NCI-H2227 (cell line): ENCODE measurements at regions not wholly inside any gene's neighbourhood (a gene's known extent, or its start where the extent isn't known, plus 50 kb on each side); places are given as distances from the start of the nearest gene placed in this dataset.
"Not testable (repeated sequence)": the region's sequence is repeated elsewhere in the genome, so short reads cannot be mapped to it uniquely, and the experiment has no call there.

Experiments
- DNase-seq: peaks from one replicate; lab custom pipeline; 2025; ENCODE audit not compliant: unreplicated experiment; lab: John Stamatoyannopoulos, UW

DNA sequence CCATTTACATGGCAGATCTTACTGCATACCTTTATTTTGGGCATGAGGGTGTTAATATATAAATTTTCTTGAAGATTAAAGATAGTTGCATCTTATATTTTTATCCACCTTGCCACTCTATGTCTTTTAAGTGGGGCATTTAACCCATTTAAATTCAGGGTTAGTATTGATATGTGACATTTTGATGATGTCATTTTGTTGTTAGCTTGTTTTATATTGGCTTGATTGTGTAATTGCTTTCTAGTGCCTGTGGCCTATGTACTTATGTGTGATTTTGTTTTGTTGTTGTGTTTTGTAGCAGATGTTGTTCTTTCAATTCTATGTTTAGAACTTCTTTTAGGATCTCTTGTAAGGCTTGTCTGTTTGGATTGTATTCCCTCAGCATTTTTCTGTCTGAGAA, 939.9 kb upstream of the CDH9 start:
- no peak for DNase-seq

- DNase-seq = no peak
Measured at GRCh38 chr5:27969157-27969556, 930.8 kb upstream of the CDH9 start.

DNA sequence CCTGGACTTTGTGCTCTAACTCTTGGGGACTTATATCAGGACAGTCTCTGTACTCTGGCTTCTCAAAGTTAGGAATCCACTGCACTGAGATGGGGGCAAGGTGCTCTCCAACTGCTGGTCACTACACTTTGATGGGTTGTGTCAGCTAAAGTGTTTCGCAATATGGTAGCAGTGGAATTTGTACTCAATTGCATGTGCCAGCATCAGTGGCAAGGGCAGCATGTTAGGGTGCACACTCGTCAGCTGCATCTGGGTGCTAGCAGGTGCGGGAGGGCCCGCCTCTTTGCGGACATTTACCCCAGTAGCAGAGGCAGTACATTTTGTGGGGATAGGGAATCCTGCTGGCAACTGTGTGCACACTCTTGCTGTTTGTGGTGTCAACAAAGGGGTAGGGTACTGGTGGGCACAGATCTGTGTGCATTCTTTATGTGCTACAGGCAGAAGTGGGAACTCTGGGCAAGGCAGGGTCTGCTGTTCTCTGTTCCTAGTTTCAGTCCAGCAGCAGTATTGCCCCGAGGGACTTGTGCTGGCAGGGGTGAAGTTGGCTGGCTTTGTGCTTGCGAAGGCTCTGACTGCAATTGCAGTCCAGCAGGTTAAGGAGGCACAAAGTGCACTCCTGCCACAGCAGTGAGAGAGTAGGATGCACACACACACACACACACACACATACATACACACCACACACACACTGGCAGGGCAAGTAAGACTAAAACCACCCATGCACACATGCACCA, 924.8 kb upstream of the CDH9 start:
- DNase-seq = no peak

GRCh38 chr5:27962198-27962597, 923.8 kb upstream of the CDH9 start:
- DNase-seq = no peak

GRCh38 chr5:27947088-27947487, 908.7 kb upstream of the CDH9 start:
- no peak for DNase-seq

- no peak for DNase-seq
Measured at GRCh38 chr5:27944471-27944870, 906.1 kb upstream of the CDH9 start.

GRCh38 chr5:27938989-27939388, 900.6 kb upstream of the CDH9 start:
- no peak for DNase-seq

- no peak for DNase-seq
Measured at GRCh38 chr5:27928060-27928459, 889.7 kb upstream of the CDH9 start.

- no peak for DNase-seq
Measured at GRCh38 chr5:27911216-27911615, 872.8 kb upstream of the CDH9 start.

- no peak for DNase-seq
Measured at GRCh38 chr5:27908341-27908740, 870.0 kb upstream of the CDH9 start.

DNA sequence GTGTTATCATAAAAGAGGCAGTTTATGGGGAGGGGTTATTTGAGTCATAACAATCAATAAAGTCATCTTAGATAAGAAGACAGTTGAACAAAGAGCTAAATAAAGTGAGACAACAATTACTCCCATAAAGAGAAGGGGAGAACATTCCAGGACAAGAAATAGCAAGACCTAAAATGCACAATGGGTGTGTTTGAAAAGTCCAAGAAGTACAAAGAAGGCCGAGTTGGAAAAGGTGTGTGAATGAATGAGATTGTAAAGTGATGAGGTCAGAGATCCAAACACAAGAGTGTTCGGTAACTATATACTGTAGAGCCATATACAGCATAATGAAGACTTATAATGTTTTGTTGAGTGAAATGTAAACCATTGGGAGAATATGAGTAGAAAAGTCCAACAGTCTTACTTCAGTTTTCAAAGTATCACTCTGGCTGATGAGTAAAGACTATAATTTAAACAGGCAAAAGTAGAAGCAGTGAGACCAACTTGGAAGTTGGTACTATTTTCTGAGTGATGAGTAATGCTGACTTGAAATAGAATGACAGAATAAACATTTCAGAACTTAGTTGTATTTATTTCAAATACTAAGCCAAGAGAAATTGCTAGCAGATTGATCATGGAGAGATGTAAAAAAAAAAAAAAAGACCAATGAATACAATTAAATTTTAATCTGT, 868.7 kb upstream of the CDH9 start:
- no peak for DNase-seq

DNA sequence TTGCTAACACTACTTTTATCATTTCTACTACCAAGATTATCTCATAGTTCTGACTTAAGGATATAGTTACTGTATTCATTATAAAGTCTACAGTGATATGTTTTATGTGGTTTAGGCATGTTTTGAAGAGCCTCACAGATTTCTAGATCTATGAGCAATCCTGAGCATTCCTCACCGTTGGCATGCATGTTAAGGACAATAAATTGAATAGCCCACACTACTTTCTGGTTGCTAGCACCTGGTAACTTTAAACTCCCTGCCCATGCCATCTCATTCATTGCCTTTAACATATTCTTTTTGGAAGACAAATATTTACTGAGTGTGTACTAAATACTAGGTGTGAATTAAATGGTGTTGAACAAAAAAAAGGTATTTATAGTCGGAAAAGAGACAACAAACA, 868.1 kb upstream of the CDH9 start:
- DNase-seq = no peak

DNA sequence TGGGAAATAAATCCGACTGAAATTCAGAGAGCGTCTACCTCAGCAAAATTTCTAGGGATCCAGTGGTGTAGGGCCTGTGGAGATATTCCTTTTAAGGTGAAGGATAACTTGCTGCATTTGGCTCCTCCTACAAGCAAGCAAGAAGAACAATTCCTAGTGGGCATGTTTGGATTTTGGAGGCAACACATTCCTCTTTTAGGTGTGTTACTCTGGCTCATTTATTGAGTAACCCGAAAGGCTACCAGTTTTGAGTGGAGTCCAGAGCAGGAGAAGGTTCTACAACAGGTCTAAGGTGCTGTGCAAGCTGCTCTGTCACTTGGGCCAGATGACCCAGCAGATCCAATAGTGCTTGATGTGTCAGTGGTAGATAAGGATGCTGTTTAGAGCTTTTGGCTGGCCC, 862.4 kb upstream of the CDH9 start:
- no peak for DNase-seq

- no peak for DNase-seq
Measured at GRCh38 chr5:27876071-27876470, 837.7 kb upstream of the CDH9 start.

DNA sequence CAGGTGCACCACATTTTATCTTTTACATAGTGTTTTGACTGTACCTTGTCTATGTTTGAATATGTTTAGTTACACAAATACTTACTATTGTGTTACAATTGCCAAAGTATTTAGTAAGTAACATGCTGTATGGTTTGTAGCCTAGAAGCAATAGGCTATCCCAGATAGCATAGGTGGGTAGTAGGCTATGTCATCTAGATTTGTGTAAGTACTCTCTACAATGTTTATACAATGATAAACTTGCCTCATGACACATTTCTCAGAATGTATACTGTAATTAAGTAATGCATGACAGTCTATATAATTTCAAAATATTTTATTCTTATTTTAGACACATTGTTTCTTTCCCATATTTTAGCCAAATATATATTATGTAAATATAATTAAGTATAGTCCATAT, 836.8 kb upstream of the CDH9 start:
- DNase-seq = no peak

DNA sequence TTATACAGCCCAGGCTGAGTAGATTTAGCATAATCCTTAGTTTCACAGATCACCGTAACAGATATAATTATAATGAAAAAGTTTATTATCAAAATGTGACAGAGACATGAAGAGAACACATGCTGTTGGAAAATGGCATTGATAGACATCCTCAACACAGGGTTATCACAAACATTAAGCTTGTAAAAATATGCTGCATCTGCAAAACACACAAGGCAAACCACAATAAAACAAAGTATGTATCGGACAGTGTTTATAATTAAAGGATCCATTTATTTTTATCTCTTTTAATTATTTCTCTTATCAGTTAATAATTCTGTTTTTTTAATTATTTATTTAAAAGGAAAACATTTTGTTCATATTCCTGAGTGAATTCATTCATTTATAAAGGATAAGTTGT, 829.9 kb upstream of the CDH9 start:
- no peak for DNase-seq

- no peak for DNase-seq
Measured at GRCh38 chr5:27855491-27855890, 817.1 kb upstream of the CDH9 start.

- no peak for DNase-seq
Measured at GRCh38 chr5:27854243-27854852, 816.0 kb upstream of the CDH9 start.

- DNase-seq = no peak
Measured at GRCh38 chr5:27845248-27845647, 806.9 kb upstream of the CDH9 start.

DNA sequence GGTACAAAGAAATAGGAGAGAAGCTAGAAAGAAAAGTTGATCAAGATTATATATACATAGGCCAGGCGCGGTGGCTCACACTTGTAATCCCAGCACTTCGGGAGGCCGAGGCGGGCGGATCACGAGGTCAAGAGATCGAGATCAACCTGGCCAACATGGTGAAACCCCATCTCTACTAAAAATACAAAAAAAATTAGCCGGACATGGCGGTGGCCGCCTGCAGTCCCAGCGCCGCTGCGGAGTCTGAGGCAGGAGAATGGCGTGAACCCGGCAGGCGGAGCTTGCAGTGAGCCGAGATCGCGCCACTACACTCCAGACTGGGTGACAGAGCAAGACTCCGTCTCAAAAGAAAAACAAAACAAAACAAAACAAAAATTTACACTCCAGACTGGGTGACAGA, 798.3 kb upstream of the CDH9 start:
- DNase-seq = not testable (repeated sequence)

DNA sequence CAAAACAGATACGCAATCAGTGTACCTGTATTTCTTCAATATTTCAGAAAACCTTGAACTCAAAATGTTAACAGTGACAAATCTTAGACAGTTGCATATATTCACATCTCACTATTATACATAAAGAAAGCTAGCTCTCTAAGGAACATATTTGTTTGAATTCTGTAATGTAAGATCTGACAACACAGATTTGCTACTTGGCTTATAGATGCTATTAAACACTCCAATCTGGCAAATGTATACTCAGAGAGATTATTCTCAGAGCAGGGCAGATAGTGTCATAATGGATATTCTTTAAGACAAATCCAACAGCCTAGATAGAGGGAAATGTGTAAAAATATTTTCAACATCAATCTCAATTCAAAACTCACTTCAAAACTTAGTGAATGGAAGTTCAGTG, 794.5 kb upstream of the CDH9 start:
- DNase-seq = no peak

GRCh38 chr5:27830546-27830945, 792.2 kb upstream of the CDH9 start:
- no peak for DNase-seq
